HG02642 (cell line): ENCODE measurements at regions not wholly inside any gene's neighbourhood (a gene's known extent, or its start where the extent isn't known, plus 50 kb on each side); places are given as distances from the start of the nearest gene placed in this dataset.
"Not testable (repeated sequence)": the region's sequence is repeated elsewhere in the genome, so short reads cannot be mapped to it uniquely, and the experiment has no call there.

Source experiments
- ATAC-seq: cut with Tn5 transposase; IDR thresholded peaks from one replicate; pipeline ENCODE4 v1.9.1; 2021; ENCODE audit warnings: mild to moderate bottlenecking; ENCODE audit not compliant: unreplicated experiment, poor library complexity

GRCh38 chr4:26226629-26227376, 94.0 kb upstream of the RBPJ start:
- no peak for ATAC-seq

GRCh38 chr4:26227601-26228229, 93.1 kb upstream of the RBPJ start:
- ATAC-seq = no peak

GRCh38 chr4:26228883-26229282, 91.9 kb upstream of the RBPJ start:
- ATAC-seq = no peak

GRCh38 chr4:26229974-26230373, 90.8 kb upstream of the RBPJ start:
- ATAC-seq = no peak

GRCh38 chr4:26233350-26233749, 87.5 kb upstream of the RBPJ start:
- ATAC-seq = no peak

GRCh38 chr4:26235500-26235899, 85.3 kb upstream of the RBPJ start:
- no peak for ATAC-seq

GRCh38 chr4:26237916-26238315, 82.9 kb upstream of the RBPJ start:
- ATAC-seq = no peak

GRCh38 chr4:26238426-26238777, 82.4 kb upstream of the RBPJ start:
- no peak for ATAC-seq

- ATAC-seq = no peak
These were observed 81.8 kb upstream of the RBPJ start for GRCh38 chr4:26238778-26239679.

DNA sequence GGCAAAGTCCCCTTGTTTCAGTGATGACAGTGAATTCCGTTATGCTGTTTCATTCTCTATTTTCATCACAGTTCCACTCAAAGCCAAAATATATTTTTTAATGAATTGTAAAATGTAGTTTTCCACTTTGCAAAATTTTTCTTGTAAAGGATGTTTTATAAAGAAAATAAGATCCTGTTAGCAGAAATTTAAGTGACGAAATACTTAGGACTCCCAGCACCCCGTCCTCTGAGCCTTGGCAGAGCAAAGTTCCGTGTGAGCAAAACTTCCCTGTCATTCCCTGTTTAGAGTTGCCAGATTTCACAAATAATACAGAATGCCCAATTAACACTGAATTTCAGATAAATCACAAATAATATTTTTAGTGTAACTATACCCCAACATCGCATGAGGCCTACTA, 81.0 kb upstream of the RBPJ start:
- ATAC-seq = no peak

DNA sequence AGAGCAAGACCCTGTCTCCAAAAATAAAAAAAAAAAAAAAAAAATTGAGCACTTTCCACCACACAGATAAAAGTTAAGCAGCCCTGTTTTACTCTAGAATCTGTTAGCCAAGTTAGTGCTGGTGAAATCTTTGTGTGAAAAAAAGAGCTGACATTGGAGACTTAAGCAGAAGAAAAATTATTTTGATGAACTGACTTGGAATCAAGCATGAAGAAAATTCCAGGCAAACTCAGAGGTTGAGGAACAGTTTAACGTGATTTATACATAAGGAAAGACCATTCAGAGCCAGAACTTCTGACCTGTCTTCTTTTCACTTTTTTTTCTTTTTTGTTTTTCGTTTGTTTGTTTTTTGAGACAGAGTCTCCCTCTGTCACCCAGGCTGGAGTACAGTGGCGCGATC, 79.6 kb upstream of the RBPJ start:
- no peak for ATAC-seq

GRCh38 chr4:26242451-26242850, 78.4 kb upstream of the RBPJ start:
- no peak for ATAC-seq

- not testable (repeated sequence) for ATAC-seq
These were observed 76.7 kb upstream of the RBPJ start for GRCh38 chr4:26244138-26244537.

GRCh38 chr4:26248647-26249046, 72.2 kb upstream of the RBPJ start:
- no peak for ATAC-seq

DNA sequence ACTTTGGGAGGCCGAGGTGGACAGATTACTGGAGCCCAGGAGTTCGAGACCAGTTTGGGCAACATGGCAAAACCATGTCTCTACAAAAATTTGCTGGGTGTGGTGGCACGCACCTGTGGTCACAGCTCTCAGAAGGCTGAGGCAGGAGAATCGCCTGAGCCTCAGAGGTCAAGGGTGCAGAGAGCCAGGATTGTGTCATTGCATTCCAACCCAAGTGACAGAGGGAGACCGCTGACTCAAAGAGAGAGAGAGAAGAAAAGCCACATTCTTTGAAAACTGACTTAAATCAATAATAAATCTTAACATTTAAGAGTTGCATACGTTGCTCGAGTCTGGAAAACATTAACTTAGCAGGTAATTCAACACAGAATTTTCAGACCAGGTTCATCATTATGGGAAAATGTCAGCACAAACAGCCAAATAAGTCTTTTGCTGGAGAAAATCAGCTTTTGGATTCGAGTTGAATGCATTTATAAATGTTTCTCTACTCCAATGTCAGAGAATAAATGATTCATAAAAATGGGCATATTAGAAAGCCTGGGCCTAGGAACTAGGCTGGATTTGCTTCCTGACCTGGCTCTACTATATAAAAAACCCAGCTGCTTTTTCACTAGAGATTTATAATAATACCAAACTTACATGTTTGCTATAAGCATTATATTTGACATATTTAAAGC, 68.3 kb upstream of the RBPJ start:
- no peak for ATAC-seq

- no peak for ATAC-seq
These were observed 66.8 kb upstream of the RBPJ start for GRCh38 chr4:26253968-26254367.

- no peak for ATAC-seq
These were observed 64.8 kb upstream of the RBPJ start for GRCh38 chr4:26255989-26256388.

DNA sequence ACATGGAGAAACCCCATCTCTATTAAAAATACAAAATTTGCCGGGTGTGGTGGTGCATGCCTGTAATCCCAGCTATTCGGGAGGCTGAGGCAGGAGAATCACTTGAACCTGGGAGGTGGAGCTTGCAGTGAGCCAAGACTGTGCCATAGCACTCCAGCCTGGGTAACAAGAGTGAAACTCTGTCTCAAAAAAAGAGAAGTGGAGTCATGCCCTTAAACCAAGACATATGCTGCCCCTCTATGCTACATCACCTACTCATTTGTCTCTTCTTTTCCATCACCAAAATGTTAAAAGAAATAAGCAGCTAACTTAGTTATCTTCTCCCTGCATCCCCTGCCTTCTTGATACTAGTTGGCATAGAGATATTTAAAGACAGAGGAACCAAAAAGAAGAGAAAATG, 63.4 kb upstream of the RBPJ start:
- not testable (repeated sequence) for ATAC-seq

DNA sequence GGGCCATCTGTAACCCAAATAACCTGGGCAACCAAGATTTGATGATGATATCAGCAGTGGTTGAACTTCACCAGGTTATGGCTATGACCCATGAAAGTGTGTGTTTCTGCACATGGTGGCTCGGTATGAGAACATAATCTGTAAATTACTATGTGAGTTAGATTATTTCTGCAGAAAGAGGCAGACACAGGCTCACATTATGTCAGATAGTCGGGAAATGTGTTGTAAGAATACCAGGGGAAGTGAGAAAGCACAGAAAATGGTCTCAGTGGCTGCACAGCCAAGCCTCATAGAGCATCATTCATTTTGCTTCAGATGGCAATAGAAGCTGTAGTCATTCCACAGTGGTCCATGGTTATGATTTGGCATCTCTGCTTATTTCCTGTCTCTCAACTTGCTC, 63.0 kb upstream of the RBPJ start:
- no peak for ATAC-seq

DNA sequence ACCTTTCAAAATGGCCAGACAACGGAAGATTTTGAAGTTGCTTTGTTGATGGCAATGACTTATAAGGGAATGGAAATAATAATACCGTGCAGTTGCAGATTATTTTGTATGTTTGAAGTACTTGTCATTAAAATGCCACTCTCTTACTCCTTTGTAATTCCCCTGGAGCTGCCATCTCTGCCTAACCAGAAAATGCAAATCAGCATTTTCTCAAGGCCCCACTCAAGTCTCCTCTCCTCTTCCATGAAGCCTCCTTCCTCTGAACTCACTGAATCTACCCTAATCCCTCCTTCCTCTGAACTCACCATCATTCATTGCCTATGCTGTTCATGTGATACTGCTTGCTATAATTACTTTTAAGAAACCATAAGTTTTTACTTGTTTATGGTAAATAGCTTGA, 60.2 kb upstream of the RBPJ start:
- no peak for ATAC-seq

DNA sequence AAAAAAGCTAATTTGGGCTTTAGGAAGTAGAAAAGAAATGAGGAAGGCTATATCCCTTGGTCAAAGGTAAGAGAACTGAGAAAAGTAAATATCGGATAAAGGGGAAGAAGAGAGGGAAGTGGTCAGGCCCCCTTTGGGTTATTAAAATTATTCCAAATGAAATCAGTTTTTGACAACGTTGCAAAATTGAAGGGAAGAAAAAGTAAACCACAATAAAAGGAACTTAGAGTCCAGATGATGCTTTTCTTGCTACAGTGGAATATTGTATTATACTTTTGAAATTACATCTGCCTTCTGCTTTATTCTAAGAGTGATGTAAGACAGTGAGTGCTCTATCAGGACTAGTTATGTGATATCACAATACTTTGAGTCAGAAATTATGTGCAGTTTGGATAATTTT, 59.4 kb upstream of the RBPJ start:
- no peak for ATAC-seq
